ENCODE measurements at regions not wholly inside any gene's neighbourhood (a gene's known extent, or its start where the extent isn't known, plus 50 kb on each side); places are given as distances from the start of the nearest gene placed in this dataset.

DNA sequence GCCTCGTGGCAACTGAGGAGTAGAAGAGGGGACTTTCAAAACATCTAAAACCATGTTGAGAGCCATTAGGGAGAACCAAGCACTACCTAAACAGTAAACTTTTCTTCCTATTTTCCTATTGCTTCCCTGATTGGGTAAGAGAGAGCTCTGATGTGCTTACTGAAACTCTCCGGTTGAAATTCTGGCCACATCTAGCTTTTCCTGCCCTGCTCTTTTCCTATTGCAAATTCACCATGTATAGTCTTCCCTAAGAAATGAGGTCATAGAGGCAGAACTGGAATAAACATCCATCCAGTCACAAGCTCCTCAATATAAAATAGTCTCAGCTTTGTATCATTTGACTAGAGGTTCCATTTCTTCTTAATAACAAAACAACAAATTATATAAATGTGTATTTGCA is 199.5 kb upstream of the CNR1 start:
- TF ChIP-seq, protein P1, sequence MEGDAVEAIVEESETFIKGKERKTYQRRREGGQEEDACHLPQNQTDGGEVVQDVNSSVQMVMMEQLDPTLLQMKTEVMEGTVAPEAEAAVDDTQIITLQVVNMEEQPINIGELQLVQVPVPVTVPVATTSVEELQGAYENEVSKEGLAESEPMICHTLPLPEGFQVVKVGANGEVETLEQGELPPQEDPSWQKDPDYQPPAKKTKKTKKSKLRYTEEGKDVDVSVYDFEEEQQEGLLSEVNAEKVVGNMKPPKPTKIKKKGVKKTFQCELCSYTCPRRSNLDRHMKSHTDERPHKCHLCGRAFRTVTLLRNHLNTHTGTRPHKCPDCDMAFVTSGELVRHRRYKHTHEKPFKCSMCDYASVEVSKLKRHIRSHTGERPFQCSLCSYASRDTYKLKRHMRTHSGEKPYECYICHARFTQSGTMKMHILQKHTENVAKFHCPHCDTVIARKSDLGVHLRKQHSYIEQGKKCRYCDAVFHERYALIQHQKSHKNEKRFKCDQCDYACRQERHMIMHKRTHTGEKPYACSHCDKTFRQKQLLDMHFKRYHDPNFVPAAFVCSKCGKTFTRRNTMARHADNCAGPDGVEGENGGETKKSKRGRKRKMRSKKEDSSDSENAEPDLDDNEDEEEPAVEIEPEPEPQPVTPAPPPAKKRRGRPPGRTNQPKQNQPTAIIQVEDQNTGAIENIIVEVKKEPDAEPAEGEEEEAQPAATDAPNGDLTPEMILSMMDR (IDR thresholded peaks at IDR 0.05) = no peak

DNA sequence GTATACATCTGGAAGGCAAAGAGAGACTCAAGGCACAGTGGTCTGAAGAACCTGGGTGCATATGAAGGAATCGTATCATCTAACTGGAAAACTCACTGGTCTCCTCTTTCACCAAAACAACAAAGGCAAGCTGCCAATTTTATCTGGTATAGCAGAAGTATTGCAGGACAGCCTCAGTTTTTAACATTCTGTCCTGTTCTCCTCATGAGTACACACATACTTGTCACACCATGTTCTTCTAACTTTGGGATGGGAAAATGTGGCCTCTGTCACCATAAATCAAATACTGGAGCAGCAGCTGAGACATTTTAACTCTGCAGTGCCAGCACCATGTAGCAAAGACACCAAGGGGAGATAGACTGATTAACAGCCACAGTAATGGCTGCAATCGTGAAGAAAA is 199.1 kb upstream of the CNR1 start:
- TF ChIP-seq, protein P1 (IDR thresholded peaks at IDR 0.05) = no peak

DNA sequence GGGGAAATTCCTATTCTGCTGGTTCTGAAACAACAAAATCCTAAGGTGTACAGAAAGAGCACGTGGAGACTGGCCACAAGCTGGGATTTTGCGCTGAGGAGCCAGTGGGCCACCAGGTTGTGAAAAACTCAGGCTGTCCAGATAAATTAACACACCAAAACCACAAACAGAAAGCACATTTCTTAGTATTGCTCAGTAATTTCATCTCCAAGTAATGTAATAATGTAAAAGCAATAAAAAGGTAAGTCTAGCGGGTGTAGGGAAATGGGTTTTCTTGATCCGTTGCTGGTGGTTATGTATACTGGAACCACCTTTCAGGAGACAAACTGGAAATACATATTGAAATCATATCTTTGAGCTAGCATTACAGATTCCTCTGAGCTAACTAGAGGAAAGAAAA is 195.6 kb upstream of the CNR1 start:
- TF ChIP-seq, protein P1 (IDR thresholded peaks at IDR 0.05) = no peak

DNA sequence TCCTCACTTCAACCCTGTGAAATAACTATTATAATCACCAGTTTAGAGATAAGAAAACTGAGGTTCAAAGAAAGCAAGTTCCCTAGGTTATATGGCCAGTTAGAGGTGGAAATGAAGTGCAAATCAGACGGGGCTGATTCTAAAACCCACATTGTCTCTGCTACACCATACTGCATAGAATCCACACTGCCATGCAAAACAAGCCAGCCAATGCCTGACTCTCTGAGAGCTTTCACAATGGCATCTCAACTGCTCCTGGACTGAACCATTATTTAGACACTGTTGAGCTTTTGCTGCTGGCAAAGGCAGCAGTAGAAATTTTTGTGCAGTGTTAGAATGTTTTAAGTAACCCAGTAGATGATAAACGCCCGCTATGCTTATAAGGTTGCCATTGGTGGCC is 195.2 kb upstream of the CNR1 start:
- TF ChIP-seq, protein P1 (IDR thresholded peaks at IDR 0.05) = no peak

DNA sequence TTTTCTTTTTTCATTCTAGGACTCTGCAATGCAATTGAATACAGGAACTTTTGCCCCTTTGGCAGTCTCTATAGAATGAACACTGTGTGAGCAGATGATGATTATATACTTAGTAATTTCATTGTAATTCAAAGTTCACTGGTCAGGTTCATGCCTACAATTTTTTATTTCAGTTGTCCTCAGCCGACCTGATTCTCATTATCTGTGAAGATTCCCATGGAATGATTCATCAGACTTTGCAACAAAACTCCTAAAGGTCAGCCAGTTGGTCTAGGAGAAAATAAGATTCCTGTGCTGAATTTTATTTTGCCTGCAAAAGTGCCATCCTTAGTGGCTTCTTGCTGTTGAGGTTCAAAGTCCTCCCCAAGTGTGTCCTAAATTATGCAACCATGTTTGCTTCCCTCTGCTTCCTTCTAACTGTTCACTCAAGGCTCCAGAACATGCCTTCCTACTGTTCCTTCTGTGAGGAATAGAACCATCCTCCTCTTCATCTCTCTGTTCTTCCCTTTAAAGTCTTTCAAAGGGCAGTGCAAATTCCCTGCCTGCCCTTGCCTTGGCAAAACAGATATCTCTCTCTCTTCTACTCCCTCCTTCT is 194.2 kb upstream of the CNR1 start:
- TF ChIP-seq, protein P1 (IDR thresholded peaks at IDR 0.05) = no peak

DNA sequence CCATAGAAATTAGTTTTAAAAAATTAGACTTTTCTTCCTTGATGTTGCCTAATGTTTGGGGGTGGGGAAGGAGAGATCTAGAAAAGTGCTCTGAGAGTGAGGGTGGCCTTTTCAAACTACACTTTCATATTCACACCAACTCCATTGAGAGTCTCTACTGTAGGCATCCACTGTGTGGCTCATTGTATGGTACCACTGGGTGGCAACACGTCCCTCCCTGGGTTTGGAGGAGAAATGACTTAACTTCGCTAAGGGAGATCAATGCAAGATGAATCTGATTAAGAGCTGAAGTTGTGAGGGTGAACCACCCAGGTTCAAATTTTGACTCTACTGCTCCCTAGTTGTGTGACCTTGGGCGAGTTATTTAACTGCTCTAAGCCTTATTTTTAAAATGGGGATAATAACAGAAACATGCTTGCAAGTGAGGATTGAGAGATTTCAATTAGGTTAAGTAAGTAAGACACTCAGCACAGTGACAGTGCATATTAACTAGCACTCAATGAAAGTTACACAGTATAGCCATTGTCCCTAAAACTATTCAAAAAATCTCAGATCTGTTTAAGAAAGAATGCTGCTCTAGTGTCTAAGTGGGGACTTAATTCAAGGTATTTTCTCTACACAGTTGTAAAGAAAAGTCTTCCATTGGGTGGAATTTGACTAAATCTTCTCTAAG is 193.5 kb upstream of the CNR1 start:
- TF ChIP-seq, protein P1 (IDR thresholded peaks at IDR 0.05) = no peak

DNA sequence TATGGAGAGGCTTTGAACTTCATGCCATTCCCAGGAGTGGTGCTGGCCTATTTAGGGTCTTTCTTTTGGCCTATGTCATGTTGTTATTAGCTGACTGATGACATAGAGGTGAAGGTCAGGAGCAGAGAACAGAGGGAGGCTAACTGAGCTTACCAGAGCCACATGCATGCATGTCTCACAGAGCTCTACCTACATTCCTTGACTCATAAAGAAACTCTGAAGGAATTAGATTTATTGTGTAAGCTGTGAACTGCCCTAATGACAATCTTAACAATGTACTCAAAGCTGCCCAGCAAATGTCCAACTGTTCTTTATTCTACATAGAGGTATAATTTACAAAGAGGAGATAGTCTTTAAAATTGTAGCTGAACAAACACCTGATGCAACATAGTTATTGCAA is 192.7 kb upstream of the CNR1 start:
- TF ChIP-seq, protein P1 (IDR thresholded peaks at IDR 0.05) = no peak
